NCI-H2107 (cell line): ENCODE measurements at regions not wholly inside any gene's neighbourhood (a gene's known extent, or its start where the extent isn't known, plus 50 kb on each side); places are given as distances from the start of the nearest gene placed in this dataset.
A peak's percentile ranks its signal among the peaks of the same experiment; 100 is the strongest.

ENCODE experiments used
- DNase-seq: peaks from one replicate; lab custom pipeline; 2025; lab: John Stamatoyannopoulos, UW

GRCh38 chr11:29352273-29352795, 664.5 kb downstream of the KCNA4 start:
- DNase-seq = no peak

- no peak for DNase-seq
These were observed 665.4 kb downstream of the KCNA4 start for GRCh38 chr11:29351301-29351873.

GRCh38 chr11:29343465-29344333, 673.1 kb downstream of the KCNA4 start:
- peak; percentile 17 for DNase-seq

- DNase-seq = no peak
These were observed 679.9 kb downstream of the KCNA4 start for GRCh38 chr11:29336727-29337575.

GRCh38 chr11:29334776-29335130, 682.1 kb downstream of the KCNA4 start:
- no peak for DNase-seq

GRCh38 chr11:29333993-29334775, 682.6 kb downstream of the KCNA4 start:
- no peak for DNase-seq

- DNase-seq = no peak
These were observed 685.3 kb downstream of the KCNA4 start for GRCh38 chr11:29331451-29332010.

GRCh38 chr11:29328961-29329441, 687.8 kb downstream of the KCNA4 start:
- DNase-seq = no peak

GRCh38 chr11:29327891-29328290, 688.9 kb downstream of the KCNA4 start:
- DNase-seq = no peak

- DNase-seq = no peak
These were observed 690.1 kb downstream of the KCNA4 start for GRCh38 chr11:29326757-29327156.

GRCh38 chr11:29324328-29324727, 692.5 kb downstream of the KCNA4 start:
- DNase-seq = no peak

GRCh38 chr11:29321293-29322132, 695.3 kb downstream of the KCNA4 start:
- DNase-seq = no peak

GRCh38 chr11:29320196-29320595, 696.6 kb downstream of the KCNA4 start:
- no peak for DNase-seq

GRCh38 chr11:29319210-29319609, 697.6 kb downstream of the KCNA4 start:
- no peak for DNase-seq

- no peak for DNase-seq
These were observed 698.5 kb downstream of the KCNA4 start for GRCh38 chr11:29318134-29318845.

- DNase-seq = no peak
These were observed 699.1 kb downstream of the KCNA4 start for GRCh38 chr11:29317694-29318093.

- no peak for DNase-seq
These were observed 701.6 kb downstream of the KCNA4 start for GRCh38 chr11:29315275-29315674.

GRCh38 chr11:29314211-29314610, 702.6 kb downstream of the KCNA4 start:
- no peak for DNase-seq

GRCh38 chr11:29312812-29313211, 704.0 kb downstream of the KCNA4 start:
- DNase-seq = no peak
